ENCODE measurements at regions not wholly inside any gene's neighbourhood (a gene's known extent, or its start where the extent isn't known, plus 50 kb on each side); places are given as distances from the start of the nearest gene placed in this dataset.

DNA sequence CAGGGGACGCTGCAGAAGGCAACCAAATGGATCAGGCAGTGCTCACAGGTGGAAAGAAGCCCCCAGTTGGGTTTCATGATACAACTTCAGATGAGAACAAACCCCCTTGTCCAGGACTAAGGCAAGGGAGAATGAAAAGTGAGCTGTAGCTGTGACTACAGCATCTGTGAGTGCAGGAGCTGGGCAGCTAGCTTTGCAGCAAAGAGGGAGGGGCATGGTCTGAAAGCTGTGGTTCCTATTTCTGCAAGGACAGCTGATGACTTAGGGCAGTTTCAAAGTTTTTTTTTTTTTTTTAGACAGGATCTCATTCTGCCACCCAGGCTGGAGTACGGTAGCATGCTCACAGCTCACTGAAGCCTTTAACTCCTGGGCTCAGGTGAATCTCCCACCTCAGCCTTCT lies 1317.4 kb upstream of the DIAPH2 start:
- Mint-ChIP-seq H3K4me3 (ENCODE audit: unreplicated experiment) (no peak overlapping the region), H3K36me3 (ENCODE audit: unreplicated experiment) (no peaks in the 10 kb centered on the region), H3K27me3 (ENCODE audit: unreplicated experiment) (no peaks in the 10 kb centered on the region), H3K4me1 (ENCODE audit: low read depth, unreplicated experiment) (no peaks in the 10 kb centered on the region), H3K27ac (ENCODE audit: unreplicated experiment) (no peak overlapping the region), H3K9me3 (ENCODE audit: unreplicated experiment) (no peaks in the 10 kb centered on the region)
- TF ChIP-seq, protein P1, sequence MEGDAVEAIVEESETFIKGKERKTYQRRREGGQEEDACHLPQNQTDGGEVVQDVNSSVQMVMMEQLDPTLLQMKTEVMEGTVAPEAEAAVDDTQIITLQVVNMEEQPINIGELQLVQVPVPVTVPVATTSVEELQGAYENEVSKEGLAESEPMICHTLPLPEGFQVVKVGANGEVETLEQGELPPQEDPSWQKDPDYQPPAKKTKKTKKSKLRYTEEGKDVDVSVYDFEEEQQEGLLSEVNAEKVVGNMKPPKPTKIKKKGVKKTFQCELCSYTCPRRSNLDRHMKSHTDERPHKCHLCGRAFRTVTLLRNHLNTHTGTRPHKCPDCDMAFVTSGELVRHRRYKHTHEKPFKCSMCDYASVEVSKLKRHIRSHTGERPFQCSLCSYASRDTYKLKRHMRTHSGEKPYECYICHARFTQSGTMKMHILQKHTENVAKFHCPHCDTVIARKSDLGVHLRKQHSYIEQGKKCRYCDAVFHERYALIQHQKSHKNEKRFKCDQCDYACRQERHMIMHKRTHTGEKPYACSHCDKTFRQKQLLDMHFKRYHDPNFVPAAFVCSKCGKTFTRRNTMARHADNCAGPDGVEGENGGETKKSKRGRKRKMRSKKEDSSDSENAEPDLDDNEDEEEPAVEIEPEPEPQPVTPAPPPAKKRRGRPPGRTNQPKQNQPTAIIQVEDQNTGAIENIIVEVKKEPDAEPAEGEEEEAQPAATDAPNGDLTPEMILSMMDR (IDR thresholded peaks at IDR 0.05; ENCODE audit: partially characterized antibody, unreplicated experiment), result no peak
- no peak for DNase-seq

DNA sequence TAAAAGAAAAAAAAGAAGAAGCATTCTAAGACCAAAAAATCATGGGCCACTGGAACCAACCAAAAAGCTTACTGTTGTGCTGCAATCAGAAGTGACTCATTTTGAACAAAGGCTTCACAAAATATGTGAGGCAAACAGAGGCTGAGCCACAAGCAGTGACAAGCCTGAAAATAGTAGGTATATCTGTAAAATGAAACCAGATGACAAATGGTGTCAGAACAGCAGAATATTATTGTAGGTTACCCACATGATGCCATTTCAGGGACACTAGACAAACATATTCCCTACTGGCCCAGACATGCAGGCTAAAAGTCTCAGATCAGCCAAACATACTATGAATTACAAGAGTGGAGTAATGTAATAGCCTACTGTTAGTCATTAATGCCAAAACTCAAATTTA lies 1301.8 kb upstream of the DIAPH2 start:
- no peak overlapping the region for H3K4me3 Mint-ChIP-seq (ENCODE audit: unreplicated experiment)
- TF ChIP-seq, protein P1 (IDR thresholded peaks at IDR 0.05; ENCODE audit: partially characterized antibody, unreplicated experiment), result no peak
- no peak overlapping the region for H3K27ac Mint-ChIP-seq (ENCODE audit: unreplicated experiment)
- no peaks in the 10 kb centered on the region for H3K9me3 Mint-ChIP-seq (ENCODE audit: unreplicated experiment)
- no peaks in the 10 kb centered on the region for H3K27me3 Mint-ChIP-seq (ENCODE audit: unreplicated experiment)
- H3K36me3 Mint-ChIP-seq (ENCODE audit: unreplicated experiment), result no peaks in the 10 kb centered on the region
- H3K4me1 Mint-ChIP-seq (ENCODE audit: low read depth, unreplicated experiment), result no peaks in the 10 kb centered on the region
- DNase-seq, result no peak

GRCh38 chrX:95383778-95384177 lies 1300.9 kb upstream of the DIAPH2 start:
- Mint-ChIP-seq H3K27ac (ENCODE audit: unreplicated experiment) (no peak overlapping the region), H3K4me1 (ENCODE audit: low read depth, unreplicated experiment) (no peaks in the 10 kb centered on the region), H3K4me3 (ENCODE audit: unreplicated experiment) (no peak overlapping the region), H3K36me3 (ENCODE audit: unreplicated experiment) (no peaks in the 10 kb centered on the region), H3K9me3 (ENCODE audit: unreplicated experiment) (no peaks in the 10 kb centered on the region), H3K27me3 (ENCODE audit: unreplicated experiment) (no peaks in the 10 kb centered on the region)
- TF ChIP-seq, protein P1 (IDR thresholded peaks at IDR 0.05; ENCODE audit: partially characterized antibody, unreplicated experiment), result no peak
- DNase-seq, result no peak

- Mint-ChIP-seq H3K9me3 (ENCODE audit: unreplicated experiment) (no peaks in the 10 kb centered on the region), H3K27me3 (ENCODE audit: unreplicated experiment) (no peaks in the 10 kb centered on the region), H3K36me3 (ENCODE audit: unreplicated experiment) (no peaks in the 10 kb centered on the region), H3K27ac (ENCODE audit: unreplicated experiment) (no peak overlapping the region), H3K4me1 (ENCODE audit: low read depth, unreplicated experiment) (no peaks in the 10 kb centered on the region), H3K4me3 (ENCODE audit: unreplicated experiment) (no peak overlapping the region)
- no peak for DNase-seq
- TF ChIP-seq, protein P1 (IDR thresholded peaks at IDR 0.05; ENCODE audit: partially characterized antibody, unreplicated experiment), result no peak
Measured at GRCh38 chrX:95427389-95427788, 1257.3 kb upstream of the DIAPH2 start.

DNA sequence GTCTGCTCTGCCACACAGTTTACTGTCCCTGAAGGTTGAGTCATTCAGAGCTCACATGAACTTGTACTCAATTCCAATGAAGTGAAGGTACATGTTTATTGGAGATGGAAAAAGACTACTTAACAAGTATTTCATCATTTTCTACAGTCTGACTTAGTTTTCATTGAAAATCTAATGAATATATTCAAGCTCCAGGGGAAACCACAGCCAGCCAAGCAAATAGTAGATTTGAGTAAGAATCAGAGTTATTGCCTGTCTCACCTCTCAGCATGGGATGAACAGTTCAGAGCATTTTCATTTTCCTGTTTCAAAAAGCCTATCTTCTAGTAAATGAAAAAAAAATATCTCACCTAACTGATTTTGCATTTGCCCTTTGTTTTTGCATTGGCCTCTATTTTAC lies 1249.4 kb upstream of the DIAPH2 start:
- no peak for DNase-seq

More for the DNA sequence above, 1249.4 kb upstream of the DIAPH2 start:
- Mint-ChIP-seq H3K4me1 (ENCODE audit: low read depth, unreplicated experiment) (no peaks in the 10 kb centered on the region), H3K4me3 (ENCODE audit: unreplicated experiment) (no peak overlapping the region), H3K9me3 (ENCODE audit: unreplicated experiment) (no peaks in the 10 kb centered on the region), H3K36me3 (ENCODE audit: unreplicated experiment) (no peaks in the 10 kb centered on the region), H3K27ac (ENCODE audit: unreplicated experiment) (no peak overlapping the region), H3K27me3 (ENCODE audit: unreplicated experiment) (no peaks in the 10 kb centered on the region)
- TF ChIP-seq, protein P1 (IDR thresholded peaks at IDR 0.05; ENCODE audit: partially characterized antibody, unreplicated experiment), result no peak

Data from glutamatergic neuron (in vitro differentiated cells).